ENCODE measurements at regions not wholly inside any gene's neighbourhood (a gene's known extent, or its start where the extent isn't known, plus 50 kb on each side); places are given as distances from the start of the nearest gene placed in this dataset.

DNA sequence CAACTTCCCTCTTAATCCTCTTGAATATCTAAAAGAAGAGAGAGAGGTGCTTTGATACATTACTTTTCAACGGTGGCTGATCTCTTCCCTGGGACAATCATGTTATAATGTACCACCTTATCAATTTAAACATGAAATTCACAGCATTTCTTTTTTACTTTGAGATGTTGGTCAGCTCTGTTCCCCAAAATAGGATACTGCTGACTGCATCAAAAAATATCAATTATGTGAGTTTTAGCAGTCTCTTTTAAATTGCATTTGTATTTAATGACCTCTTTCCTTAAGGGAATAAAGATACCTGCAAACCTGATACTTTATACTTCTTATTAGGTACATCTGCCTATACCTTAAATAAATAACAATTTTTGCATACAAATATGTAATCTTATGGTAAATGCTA is 58.4 kb upstream of the MARCHF11 start:
- TF ChIP-seq GATA3 (IDR thresholded peaks at IDR 0.05; ENCODE audit: low read depth, low read length) (no peak), GATA2 (IDR thresholded peaks at IDR 0.05; ENCODE audit: low read depth, low read length) (no peak)

All from SH-SY5Y (cell line).